SIG-M5 treated with dmso at 0.1 percent for 504 hours (cell line): ENCODE measurements at regions not wholly inside any gene's neighbourhood (a gene's known extent, or its start where the extent isn't known, plus 50 kb on each side); places are given as distances from the start of the nearest gene placed in this dataset.

Experiments
- DNase-seq: peaks from one replicate; lab custom pipeline; 2025; ENCODE audit not compliant: unreplicated experiment; lab: John Stamatoyannopoulos, UW

DNA sequence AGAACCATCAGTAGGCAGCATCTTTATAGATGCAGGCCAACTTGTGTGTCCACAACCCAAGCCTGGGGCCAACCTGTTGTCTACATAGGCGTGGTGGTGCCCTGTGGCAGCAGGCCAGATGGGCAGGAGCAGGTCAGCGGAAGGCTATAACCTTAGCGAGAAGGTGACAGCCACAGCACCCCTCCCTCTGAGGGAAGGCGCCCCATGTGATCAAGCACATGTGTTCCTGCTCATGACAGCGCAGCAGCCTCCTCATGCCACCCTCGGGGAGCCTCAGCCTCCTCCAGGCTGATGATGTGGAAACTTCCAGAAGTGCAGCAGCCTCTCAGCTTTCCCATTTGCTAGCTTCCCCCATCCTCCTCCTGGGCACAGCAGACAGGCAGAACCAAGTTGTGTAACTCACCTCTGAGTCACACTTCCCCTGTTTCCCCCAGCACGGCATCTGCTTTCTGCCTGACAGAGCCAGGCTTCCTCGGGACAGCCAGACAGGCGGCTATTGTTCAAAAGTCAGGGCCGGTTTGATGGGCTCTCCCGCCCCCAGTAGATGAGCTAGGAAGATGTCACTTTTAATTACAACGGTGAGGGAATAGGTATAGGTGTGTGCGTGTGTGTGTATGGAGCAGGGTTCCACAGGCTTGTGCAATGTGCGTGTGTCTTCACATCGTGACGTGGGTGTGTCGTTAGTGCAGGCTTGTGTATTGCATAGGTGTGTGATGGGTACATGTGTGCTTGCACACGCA lies 312.0 kb upstream of the ZMIZ1 start:
- DNase-seq: peak; percentile 96

DNA sequence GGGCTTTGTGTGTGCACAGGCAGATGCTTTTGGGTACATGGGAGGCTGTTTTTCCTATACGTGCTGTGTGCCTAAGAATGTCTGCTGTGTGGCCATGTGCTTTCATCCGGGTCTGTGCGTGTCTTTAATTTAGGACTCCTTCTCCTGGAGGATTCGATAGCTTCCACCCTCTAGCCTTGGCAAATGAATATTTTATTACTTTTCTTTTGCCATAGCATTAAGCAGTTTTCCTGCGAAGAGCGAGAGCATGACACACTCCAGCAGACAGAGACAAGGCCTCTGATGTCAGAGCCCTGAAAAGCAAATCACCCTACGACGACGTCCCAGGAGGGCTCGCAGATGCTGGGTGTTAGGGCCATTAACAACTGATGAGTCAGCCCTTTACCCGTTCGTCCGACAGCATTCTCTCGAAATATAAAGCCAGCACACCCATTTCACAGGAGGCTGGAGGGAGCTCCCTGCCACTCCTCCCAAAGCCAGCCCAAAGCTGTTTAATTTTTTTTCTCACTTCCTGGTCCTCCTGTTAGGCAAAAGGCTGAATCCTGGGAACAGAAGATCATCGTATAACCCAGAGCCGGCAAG lies 311.3 kb upstream of the ZMIZ1 start:
- no peak for DNase-seq

DNA sequence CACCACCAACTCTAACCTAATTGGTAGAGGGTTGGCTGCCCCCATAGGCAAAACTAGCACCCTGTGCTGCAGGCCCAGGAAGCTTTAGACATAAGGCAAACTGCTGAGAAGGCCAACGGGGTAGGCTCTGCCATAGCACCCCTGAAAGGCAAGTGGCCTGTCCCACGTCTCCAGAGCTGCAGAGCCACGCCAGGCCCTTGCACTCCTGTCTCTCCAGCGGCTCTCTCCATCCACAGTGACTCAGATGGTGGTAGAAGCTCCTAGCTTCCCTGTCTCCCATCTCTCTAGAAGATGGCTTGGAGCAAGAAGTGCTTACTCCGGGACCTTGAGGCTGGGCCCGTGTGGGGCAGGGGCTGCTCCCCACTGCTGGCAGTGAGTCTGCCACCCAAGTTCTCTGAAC lies 310.6 kb upstream of the ZMIZ1 start:
- no peak for DNase-seq

DNA sequence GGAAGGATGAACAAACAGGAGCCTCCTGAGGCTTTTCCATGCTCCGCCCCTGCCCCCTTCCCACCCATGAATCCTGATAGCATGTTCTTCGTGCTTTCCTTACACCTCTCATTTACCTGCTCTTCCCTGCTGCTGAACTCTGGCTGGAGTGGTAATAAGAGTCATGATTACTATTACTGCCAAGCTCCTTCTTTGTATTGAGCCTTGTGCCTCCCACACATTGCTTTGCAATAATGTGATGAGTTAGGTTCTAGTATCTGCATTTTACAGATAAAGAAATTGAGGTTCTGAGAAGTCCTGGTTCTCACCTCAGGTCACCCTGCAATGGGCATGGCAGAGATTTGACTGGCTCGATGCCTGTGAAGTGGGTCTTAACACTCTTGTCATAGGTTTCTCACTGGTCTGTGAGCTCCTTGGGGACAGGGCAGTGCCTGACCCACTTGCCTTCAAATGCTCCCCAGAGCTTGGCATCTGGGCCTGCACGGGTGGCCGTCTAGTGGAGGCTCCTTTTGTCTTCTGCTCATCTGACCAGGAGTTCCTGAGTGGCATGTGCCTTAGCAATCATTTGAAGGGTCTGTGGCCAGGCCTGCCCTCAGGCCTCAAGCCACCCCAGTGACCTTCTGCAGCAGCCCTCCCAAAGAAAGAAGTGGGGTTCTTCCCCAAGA lies 309.2 kb upstream of the ZMIZ1 start:
- no peak for DNase-seq

DNA sequence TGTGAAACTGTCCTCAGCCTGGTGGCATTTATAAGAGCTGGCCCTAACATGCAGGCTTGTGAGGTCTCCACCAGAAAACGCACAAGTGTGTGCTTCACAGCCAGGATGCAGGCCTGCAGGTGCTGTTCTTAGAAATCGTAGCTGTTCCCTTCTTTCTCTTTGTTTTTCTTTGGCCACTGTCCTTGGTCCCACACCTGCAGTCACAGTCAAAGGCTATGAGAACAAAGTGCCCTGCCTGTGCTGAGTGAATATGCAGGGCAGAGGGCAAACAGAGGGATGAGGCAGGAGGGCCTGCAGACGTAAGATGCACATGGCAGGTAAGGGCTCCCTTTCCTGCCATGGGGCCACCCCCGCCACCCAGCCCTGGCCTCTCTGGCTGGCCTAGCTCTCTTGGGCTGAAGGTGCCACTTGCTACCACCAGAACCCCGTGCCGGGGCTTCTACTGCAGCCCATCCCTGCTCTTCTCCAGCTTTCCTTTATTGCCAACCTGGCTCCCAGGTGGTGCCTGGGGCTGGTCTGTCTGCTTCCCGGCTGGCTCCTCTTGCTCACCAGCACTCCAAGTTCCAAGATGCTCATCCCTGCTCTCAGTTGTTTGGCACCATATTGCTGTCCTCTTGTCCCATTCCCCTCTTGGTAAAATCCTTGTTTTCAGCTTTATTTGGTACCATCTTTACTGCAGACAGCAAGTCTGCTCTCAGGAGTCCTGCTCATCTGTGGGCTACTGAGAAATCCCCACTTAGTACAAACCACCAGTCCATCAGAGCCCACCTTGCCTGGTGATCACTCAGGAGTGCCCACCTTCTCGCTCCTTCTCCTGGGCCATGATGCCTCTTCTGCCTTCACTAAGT lies 308.1 kb upstream of the ZMIZ1 start:
- DNase-seq: no peak

DNA sequence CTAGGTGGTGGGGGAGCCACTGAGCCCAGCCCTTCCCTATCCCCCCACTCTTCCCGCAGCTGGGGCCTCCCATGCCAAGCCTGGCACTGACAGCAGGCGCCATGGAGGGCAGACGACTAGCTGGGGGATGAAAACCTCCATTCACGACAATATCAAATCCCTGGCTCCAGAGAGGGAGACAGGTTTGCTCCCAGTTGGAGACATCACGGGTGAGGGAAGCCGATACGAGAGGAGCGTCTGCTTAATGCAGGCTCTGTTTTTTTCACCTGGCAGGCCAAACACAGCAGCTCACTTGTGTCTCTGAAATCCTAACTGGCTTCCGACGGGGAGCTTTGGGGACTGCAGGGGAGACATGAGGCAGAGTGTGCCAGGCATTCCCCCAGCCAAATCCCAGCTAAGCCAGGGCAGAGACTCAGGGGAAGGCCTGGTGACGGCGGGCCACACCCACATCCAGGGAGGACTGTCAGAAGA lies 307.4 kb upstream of the ZMIZ1 start:
- no peak for DNase-seq

DNA sequence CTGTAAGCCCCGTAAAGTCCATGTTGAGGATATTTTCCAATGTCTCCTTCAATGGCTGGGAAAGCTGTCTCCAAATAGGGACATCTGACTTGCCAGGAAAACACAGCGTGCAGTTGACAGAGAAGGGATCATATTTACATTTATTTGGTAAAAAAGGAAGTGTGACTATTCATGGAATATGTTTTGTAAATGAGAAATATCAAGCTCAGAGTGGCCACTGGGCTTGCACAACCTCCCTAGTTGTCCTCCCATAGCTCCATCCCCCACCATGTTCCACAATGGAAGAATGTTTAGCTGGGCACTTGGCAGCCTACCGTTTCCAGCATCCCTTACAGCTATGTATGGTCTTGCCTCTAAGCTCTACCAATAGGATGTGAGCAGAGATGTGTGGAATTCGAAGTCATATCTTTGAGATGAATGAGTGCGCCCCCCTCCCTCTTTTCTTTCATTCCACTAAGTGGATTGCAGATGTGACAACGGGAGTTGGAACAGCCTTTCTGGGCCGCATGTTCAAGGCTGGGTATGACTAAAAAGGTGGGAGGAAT lies 306.6 kb upstream of the ZMIZ1 start:
- no peak for DNase-seq

DNA sequence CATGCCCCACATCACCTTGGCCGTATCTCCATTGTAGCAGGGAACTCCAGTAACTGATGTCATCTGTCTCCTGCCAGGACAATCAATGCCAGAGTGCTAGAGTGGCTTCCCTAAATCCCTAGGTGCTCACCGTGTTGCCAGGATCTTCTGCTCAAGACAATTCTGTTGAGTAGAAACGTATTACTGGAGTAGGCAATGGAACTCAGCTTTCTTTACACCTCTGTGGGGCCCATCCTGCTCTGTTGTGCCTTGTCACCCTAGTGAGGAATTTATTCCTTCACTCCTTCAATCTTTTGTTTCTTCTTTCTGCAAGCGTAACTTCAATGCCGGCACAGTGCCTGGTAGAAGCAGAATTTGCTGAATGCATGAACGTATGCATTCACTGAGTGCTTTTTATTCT lies 305.5 kb upstream of the ZMIZ1 start:
- no peak for DNase-seq

DNA sequence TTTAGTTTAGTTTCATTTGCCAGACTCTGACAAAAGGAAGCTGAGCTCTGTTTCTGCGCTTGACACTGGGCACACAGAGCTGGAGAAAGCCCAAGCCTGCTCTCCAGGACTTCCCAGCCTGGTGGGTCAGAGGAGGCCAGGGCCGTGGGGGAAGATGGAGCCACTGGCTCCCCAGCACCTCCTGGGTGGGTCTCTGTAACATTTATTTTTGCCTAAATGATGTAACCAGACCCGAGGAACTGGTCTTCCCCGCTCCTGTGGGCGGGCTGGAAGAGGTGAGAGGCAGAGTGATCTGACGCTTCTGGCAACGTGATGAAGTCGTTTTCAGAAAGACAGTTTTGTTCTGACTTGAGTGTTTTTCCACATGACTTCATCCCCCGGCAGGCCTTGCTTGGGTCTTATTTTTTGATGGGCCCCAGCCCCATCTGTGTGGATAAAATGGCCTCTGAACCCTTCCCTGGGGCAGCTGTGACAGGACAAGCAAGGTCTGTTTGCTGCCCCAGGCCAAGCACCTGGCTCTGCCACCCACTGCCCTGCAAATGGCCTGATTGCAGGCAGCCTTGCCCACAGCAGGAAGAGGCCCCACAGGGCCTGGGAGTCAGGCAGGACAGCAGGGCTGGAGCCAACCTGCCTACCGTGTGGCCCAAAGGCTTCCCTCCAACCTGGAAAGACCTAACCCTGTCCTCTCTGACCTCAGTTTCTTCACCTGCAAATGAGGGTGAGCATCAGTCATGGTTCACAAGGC lies 304.9 kb upstream of the ZMIZ1 start:
- no peak for DNase-seq

DNA sequence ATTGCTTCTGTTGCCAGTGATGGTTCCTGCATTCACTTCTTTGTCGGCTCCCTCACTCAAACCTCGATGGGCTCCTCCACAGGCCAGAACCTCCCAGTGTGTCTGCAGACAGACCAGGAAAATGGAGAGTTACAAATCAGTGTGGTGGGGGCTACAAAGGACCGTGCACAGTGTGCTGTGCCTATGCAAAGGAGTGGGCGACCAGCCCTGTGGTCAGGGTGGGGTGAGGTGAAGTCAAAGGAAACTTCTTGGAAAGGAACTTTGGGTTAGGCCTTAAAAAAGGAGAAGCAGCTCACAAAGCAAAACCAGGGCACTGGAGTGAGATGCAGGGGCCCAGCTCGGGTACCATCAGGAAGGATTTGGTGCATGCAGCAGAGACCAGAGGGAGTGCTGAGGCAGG lies 304.3 kb upstream of the ZMIZ1 start:
- no peak for DNase-seq

DNA sequence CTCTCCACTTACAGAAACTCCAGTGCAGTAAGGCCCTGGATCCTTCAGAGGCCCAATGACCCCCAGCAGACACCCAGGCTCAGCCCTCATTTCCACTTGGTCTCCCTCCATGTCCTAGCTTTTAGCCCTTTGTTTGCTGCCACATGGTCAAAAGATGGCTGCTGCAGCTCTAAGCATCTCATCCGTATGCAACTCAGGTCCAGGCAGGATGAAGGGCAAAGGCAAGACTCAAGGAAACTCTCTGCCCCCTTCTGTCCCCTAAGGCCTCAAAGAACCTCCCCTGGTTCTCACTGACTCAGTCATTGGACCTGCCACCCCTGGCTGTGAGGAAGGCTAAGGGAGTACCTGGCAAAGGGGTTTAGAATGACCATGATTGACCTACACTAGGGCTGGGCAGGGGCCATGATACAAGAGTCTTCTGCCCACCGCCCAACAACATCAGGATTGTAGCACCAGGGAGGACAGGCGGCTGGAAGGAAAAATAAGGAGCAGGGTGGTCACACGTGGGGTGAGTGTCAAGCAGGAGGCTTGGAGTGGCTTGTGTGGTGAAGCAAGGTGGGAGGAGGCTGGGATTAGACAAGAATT lies 303.8 kb upstream of the ZMIZ1 start:
- no peak for DNase-seq

DNA sequence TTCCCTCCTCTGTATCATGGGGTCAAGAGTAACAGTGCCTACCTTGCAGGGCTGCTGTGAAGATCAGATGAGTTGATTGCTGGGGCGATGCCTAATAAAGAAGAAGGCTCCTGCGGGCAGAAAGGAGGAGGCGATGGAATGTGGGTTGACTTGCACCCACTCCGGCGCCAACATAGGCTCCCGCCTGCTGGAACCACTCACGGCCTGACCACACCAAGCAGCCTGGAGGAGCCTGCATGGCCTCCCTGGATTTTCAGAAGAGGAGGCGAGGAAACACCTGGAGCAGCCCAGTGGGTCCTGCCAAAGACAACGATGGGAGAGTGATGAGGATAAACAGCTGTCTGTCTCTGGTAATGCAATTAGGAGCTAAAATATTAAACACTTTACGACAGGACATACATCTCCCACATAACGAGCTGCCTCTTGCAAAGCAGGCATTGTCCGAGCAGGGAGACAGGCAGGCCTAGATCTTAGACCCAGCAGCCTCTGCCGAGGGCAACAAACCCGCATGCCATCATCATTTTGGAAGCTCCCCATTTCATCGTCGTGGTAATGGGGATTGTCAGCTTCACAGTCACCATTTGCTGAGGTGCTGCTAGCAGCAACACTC lies 302.9 kb upstream of the ZMIZ1 start:
- no peak for DNase-seq

DNA sequence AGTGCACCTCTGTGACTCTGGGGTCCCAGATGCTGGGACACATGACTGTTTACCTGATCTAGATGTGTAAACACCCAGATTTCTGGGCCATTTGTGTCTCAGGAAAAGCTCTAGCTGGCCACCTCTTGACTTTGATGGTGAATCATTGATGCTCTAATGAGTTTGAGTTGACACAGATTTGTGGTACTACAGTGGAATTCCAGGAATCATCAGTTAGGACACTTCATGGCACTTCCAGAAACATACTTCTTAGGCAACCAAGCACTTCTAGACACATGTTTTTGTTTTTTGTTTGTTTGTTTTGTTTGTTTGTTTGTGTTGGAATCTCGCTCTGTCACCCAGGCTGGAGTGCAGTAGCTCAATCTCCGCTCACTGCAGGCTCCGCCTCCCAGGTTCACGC lies 302.2 kb upstream of the ZMIZ1 start:
- no peak for DNase-seq

DNA sequence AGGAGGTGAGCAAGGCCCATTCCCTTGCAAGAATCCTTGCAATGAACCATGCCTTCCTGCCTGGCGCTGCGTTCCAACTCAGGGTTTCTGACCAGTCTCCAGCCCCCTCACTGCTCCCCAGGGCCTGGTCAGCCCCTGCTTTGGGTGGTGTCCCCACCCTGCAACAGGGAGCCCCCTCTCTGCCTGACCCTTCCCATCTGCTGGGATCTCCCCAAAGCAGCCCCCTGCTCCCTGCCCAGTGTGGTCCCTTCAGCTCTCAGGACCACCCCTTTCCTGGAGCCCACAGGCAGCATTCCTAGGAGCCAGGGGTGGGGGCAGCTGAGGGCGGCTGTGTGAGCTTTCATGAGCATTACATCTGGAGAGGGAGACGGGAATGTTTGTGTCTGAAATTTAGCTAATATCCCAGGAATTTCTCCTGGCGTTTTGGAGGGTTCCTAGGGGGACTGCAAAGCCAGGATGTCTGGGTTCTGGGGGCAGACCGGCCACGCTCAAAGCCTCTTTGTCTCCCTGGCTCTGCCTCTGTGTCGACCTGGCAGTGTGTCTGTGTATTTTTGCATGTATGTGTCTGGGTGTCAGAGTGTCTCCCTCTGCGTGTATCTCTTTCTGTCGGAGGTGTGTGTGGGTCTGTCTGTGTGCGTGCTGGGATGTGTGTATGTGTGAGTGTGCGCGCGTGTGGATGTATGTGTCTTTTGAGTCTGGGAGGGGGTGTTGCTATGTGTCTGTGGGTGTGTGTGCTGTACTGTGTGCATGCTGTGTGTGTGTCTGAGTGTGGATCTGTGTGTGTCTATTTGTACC lies 300.5 kb upstream of the ZMIZ1 start:
- no peak for DNase-seq

DNA sequence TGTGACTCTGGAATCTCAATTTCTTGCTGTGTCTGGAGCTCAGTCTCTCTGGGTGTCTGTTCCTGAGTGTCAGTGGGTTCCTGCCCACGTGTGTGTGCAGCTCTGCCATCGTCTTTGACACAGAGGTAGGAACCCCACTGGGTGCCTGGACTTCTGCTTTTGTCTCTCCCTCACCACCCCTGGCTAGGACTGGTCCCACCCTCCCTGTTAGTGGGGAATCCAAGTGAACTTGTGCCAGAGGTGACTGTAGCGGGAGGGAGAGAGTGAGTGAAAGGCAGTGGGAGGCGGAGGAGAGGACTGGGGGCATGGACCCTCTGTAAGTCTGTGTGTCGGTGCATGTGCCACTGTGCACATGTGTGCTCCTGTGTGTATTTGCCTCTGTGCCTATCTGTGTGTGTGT lies 299.9 kb upstream of the ZMIZ1 start:
- no peak for DNase-seq

DNA sequence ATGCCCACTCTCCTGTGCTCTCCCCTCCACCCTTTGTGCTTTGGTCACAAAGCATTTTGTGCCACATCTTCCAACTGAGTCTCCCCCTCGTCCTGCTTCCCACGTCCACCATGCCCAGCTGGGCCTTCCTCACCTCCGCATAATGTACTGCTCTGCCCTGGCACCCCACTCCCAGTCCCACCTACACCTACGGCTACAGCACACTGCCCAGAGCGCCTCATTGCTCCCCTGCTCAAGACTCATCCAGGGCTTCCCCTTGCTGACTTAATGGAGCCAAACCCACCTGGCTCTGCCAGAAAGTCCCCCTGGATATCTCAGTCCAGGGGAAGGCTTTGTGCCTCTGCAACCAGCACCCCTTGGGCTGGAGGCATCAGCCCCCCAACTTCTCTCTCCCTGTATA lies 299.2 kb upstream of the ZMIZ1 start:
- DNase-seq: no peak

DNA sequence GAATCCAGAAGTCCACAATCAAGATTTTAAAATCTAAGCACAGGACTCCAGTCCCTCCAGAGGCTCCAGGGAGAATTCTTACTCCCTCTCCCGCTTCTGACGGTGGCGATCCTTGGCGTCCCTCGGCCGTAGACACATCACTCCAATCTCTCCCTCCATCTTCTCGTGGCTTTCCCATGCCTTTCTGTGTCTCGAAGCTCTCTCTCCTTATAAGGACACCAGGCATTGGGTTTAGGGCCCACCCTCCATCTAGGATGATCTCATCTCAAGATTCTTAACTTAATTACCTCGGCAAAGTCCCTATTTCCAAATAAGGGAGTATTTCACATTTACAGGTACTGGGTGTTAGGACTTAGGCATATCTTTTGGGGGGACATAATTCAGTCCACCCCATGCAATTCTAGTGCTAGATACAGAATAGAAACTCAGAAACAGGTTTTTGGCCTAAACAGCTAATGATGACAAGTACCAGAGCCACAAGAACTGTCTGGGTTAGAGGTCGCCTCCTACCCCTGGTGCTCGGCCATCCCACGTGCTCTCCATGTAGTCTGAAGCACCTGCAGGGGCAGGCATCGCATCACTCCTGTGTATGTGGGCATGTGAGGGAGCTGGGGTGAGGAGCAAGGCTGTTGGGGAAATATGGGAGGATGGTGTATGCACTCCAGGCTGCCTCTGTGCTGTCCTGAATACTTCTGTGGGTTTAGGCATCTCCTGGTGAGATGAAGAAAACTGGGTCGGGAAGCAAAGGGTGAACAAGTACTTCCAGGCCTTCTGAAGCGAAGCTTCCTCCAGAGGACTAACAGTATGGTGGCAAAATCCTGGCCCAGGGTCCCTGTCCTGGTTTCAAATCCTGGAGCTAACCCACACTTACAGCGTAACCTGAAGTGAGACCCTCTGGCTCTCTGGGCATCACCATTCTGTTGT lies 298.3 kb upstream of the ZMIZ1 start:
- no peak for DNase-seq

DNA sequence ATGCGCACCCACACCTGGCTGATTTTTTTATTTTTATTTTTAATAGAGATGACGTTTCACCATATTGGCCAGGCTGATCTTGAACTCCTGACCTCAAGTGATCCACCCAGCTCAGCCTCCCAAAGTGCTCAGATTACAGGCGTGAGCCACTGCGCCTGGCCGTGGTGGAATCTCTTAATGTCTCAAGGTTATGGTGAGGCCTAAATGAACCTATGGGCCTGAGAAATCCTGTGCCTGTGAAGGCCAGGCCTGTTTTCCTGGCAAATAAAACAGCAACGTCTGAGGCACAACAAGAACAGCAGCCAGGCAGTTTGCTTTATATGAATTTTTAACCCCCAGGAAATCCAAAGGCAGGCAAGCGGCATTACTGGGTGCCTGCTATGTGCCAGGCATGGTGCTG lies 297.5 kb upstream of the ZMIZ1 start:
- no peak for DNase-seq
